H1 (cell line): ENCODE measurements at regions not wholly inside any gene's neighbourhood (a gene's known extent, or its start where the extent isn't known, plus 50 kb on each side); places are given as distances from the start of the nearest gene placed in this dataset.

Source experiments
- FOSL1 ChIP-seq: IDR thresholded peaks from 2 replicates; pipeline ENCODE4 v1.6.1; 2011; ENCODE audit warnings: mild to moderate bottlenecking, low read depth, low read length, moderate library complexity; ENCODE audit not compliant: insufficient read depth
- NANOG ChIP-seq: IDR thresholded peaks from 2 replicates; pipeline ENCODE4 v1.6.1; 2011; ENCODE audit warnings: low read length, low read depth, mild to moderate bottlenecking, inconsistent platforms; ENCODE audit not compliant: insufficient read depth, poor library complexity, severe bottlenecking
- RFX5 ChIP-seq: IDR thresholded peaks from 2 replicates; pipeline ENCODE4 v1.6.1; 2011; ENCODE audit warnings: low read depth, low read length, improper control_type of control experiment, borderline replicate concordance

DNA sequence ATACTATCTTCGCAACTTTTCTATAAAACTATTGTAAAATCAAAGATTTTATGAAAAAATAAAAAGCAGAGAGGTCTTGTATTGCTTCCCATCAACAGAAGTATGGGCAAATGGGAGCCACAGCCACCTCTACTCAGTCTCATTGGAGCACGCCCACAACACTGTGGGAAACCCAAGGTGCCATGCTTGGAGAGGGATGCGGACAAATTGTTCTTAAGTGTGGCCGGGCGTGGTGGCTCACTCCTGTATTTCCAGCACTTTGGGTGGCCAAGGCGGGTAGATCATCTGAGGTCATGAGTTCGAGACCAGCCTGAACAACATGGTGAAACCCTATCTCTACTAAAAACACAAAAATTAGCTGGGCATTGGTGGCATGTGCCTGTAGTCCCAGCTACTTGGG lies 498.2 kb upstream of the SOX5 start (continued):
- TF ChIP-seq RFX5 (no peak), FOSL1 (no peak), NANOG (no peak)
